ENCODE measurements at regions not wholly inside any gene's neighbourhood (a gene's known extent, or its start where the extent isn't known, plus 50 kb on each side); places are given as distances from the start of the nearest gene placed in this dataset.

DNA sequence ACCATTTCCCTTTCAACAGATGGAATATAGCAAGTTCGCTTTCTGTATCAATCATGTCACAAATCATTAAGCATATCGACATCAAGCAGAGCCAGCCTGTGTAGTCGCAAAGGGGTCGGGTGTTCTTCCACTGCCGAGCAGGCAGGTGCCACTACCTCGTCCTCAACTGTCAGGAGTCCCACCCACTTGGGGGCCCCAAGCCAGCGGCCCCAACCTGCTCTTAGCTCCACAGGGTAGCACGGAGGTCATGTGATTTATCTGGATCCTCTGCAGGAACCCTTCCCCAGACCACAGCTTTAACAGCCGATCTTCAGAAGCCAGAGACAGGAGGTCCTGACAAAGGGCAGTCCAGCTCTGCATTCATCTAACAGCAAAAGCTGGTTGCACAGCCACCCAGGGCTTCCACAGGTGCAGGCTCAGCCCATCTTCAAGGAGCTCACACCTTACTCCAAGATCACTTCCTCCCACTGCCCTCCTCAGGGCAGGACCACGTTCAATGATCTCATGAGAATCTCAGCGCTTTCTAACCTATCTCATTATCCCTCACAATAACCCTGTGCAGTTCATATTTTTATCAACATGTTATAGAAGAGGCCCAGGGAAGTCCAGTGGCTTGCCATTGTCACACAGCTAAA lies 110.2 kb downstream of the TRIM29 start:
- no peaks in the 10 kb centered on the region for H3K27me3 ChIP-seq (ENCODE audit: insufficient read depth, low read length)
- H2AFZ ChIP-seq (ENCODE audit: low read length): no peak overlapping the region
- Mint-ChIP-seq H3K27me3 (ENCODE audit: low read depth) (peaks cover 25% of the 10 kb centered on the region), H3K4me3 (no peak overlapping the region), H3K36me3 (ENCODE audit: insufficient read depth in 1 of 3, low read depth in 3 of 3) (no peaks in the 10 kb centered on the region), H3K4me1 (peaks cover 47 to 59% of the 10 kb centered on the region in 2 experiments), H3K27ac (no peak overlapping the region), H3K9me3 (no peaks in the 10 kb centered on the region)
- H3K14ac ChIP-seq (ENCODE audit: insufficient read depth, low read length): no peak overlapping the region
- H3T11ph ChIP-seq (ENCODE audit: low read length): no peak overlapping the region
- no peaks in the 10 kb centered on the region for H4K20me1 ChIP-seq (ENCODE audit: control insufficient read depth, insufficient read depth, insufficient read length)
- H3K4ac ChIP-seq (ENCODE audit: low read depth, low read length): no peak overlapping the region
- H2BK15ac ChIP-seq (ENCODE audit: low read depth, low read length): no peak overlapping the region
- H3K4me1 ChIP-seq (ENCODE audit: insufficient read depth, low read length): peaks cover 11% of the 10 kb centered on the region; the same call in 1 of the 2 replicates
- TF ChIP-seq, protein P1, sequence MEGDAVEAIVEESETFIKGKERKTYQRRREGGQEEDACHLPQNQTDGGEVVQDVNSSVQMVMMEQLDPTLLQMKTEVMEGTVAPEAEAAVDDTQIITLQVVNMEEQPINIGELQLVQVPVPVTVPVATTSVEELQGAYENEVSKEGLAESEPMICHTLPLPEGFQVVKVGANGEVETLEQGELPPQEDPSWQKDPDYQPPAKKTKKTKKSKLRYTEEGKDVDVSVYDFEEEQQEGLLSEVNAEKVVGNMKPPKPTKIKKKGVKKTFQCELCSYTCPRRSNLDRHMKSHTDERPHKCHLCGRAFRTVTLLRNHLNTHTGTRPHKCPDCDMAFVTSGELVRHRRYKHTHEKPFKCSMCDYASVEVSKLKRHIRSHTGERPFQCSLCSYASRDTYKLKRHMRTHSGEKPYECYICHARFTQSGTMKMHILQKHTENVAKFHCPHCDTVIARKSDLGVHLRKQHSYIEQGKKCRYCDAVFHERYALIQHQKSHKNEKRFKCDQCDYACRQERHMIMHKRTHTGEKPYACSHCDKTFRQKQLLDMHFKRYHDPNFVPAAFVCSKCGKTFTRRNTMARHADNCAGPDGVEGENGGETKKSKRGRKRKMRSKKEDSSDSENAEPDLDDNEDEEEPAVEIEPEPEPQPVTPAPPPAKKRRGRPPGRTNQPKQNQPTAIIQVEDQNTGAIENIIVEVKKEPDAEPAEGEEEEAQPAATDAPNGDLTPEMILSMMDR (conservative IDR thresholded peaks at IDR 0.05): no peak
- no peaks in the 10 kb centered on the region for H3K23me2 ChIP-seq (ENCODE audit: insufficient read length, low read depth, low read length, poor library complexity, severe bottlenecking)
- no peak overlapping the region for H3K9ac ChIP-seq (ENCODE audit: extremely low read depth, insufficient read length, low read length)
- H3K79me1 ChIP-seq (ENCODE audit: insufficient read depth, low read depth, low read length, poor library complexity, severe bottlenecking): no peaks in the 10 kb centered on the region
- WGBS (ENCODE audit: extremely low coverage, insufficient read length, low lambda C conversion rate): no CpG with 5 or more reads among the region's 11 CpGs
- no peak overlapping the region for H3K23ac ChIP-seq (ENCODE audit: insufficient read length, low read depth, low read length)
- no peak overlapping the region for H3K27ac ChIP-seq (ENCODE audit: insufficient read length, low read depth, low read length)
- no peak overlapping the region for H2BK20ac ChIP-seq (ENCODE audit: low read depth, low read length, poor library complexity, severe bottlenecking)
- H3K4me2 ChIP-seq (ENCODE audit: insufficient read depth, insufficient read length, low read length): no peak overlapping the region
- H3K56ac ChIP-seq (ENCODE audit: insufficient read length, low read depth, low read length): no peak overlapping the region
- no peaks in the 10 kb centered on the region for H3K9me3 ChIP-seq (ENCODE audit: control insufficient read depth, low read depth, low read length)
- no peak overlapping the region for H4K8ac ChIP-seq (replicated peaks; ENCODE audit: insufficient read length, low read depth, low read length)
- H4K91ac ChIP-seq (ENCODE audit: insufficient read length, low read depth, low read length): no peak overlapping the region
- no peak overlapping the region for H2AK5ac ChIP-seq (ENCODE audit: insufficient read length, low read length)
- no peak overlapping the region for H2BK12ac ChIP-seq (ENCODE audit: insufficient read length, low read depth, low read length)
- H3K18ac ChIP-seq (ENCODE audit: insufficient read length, low read depth, low read length): no peak overlapping the region
- peak; percentile 14 for DNase-seq
- no peak overlapping the region for H2BK5ac ChIP-seq (ENCODE audit: insufficient read length, low read length)
- no peaks in the 10 kb centered on the region for H3K79me2 ChIP-seq (ENCODE audit: insufficient read depth, low read length)
- H4K5ac ChIP-seq (ENCODE audit: insufficient read length, low read depth, low read length): no peak overlapping the region
- H2BK120ac ChIP-seq (ENCODE audit: low read depth, low read length, poor library complexity, severe bottlenecking): no peak overlapping the region
